ENCODE measurements at regions not wholly inside any gene's neighbourhood (a gene's known extent, or its start where the extent isn't known, plus 50 kb on each side); places are given as distances from the start of the nearest gene placed in this dataset.

DNA sequence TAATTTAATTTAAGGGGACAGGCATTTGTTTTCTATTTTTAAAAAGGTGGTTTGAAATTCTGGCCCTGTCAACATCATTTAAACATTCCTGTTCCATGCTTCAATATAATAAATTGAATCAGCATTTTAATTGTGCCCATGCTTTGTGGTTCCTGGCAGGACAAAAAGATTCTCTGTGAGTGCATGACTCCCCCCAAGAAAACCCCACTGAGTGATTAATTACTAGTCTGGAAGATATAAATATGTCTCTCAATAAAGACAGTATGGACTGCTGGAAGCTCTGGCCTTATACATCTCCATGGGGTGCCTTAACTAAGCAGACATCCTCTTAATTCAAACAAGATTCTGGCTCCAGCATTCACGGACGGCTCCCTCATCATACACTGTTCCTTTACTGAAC lies 95.0 kb upstream of the PSMD7 start:
- Mint-ChIP-seq H3K4me1 (ENCODE audit: low read depth) (no peaks in the 10 kb centered on the region), H3K27me3 (ENCODE audit: low read depth) (peaks cover 2% of the 10 kb centered on the region), H3K4me3 (no peak overlapping the region), H3K36me3 (ENCODE audit: low read depth) (no peaks in the 10 kb centered on the region), H3K27ac (no peak overlapping the region), H3K9me3 (ENCODE audit: insufficient read depth) (no peaks in the 10 kb centered on the region)
- ChIA-PET POLR2A (no interaction called here), CTCF (no interaction called here)
- ATAC-seq (no peak), DNase-seq (no peak)

DNA sequence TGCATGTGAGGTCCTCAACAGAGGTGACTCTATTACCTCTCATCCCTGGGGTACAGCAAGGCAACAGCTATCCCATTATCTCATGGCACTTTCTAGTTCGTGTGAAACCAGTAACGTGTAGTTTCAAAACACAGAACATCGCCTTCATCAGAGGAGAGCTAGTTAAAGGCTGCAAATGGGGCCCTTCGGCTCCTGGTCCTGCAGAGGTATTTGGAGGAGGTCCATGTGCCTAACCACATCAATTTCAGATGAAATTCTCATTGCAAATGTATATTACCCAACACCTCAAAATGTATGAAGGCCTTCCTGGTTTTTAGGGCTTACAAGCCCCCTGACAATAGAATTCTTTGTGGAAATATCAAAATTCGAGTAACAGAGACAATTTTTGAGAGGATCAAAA lies 95.7 kb upstream of the PSMD7 start:
- ATAC-seq (no peak), DNase-seq (no peak)
- H3K36me3 Mint-ChIP-seq (ENCODE audit: low read depth) = no peaks in the 10 kb centered on the region
- no peak overlapping the region for H3K4me3 Mint-ChIP-seq
- POLR2A ChIA-PET = no interaction called here
- H3K27ac Mint-ChIP-seq = no peak overlapping the region
- peaks cover 2% of the 10 kb centered on the region for H3K27me3 Mint-ChIP-seq (ENCODE audit: low read depth)
- no peaks in the 10 kb centered on the region for H3K9me3 Mint-ChIP-seq (ENCODE audit: insufficient read depth)
- no peaks in the 10 kb centered on the region for H3K4me1 Mint-ChIP-seq (ENCODE audit: low read depth)
- CTCF ChIA-PET = no interaction called here

GRCh38 chr16:74199842-74200124 lies 96.8 kb upstream of the PSMD7 start:
- Mint-ChIP-seq H3K9me3 (ENCODE audit: insufficient read depth) (no peaks in the 10 kb centered on the region), H3K27me3 (ENCODE audit: low read depth) (peaks cover 2% of the 10 kb centered on the region), H3K4me3 (no peak overlapping the region), H3K27ac (no peak overlapping the region), H3K36me3 (ENCODE audit: low read depth) (no peaks in the 10 kb centered on the region), H3K4me1 (ENCODE audit: low read depth) (no peaks in the 10 kb centered on the region)
- ATAC-seq = no peak
- CTCF ChIA-PET = no interaction called here
- POLR2A ChIA-PET = no interaction called here
- DNase-seq = no peak

GRCh38 chr16:74199066-74199841 lies 97.4 kb upstream of the PSMD7 start:
- Mint-ChIP-seq H3K4me3 (no peak overlapping the region), H3K27ac (no peak overlapping the region), H3K9me3 (ENCODE audit: insufficient read depth) (no peaks in the 10 kb centered on the region), H3K4me1 (ENCODE audit: low read depth) (no peaks in the 10 kb centered on the region), H3K27me3 (ENCODE audit: low read depth) (peaks cover 4% of the 10 kb centered on the region), H3K36me3 (ENCODE audit: low read depth) (no peaks in the 10 kb centered on the region)
- no peak for ATAC-seq
- CTCF ChIA-PET = no interaction called here
- POLR2A ChIA-PET = no interaction called here
- no peak for DNase-seq

GRCh38 chr16:74192281-74192797 lies 104.3 kb upstream of the PSMD7 start:
- H3K4me1 Mint-ChIP-seq (ENCODE audit: low read depth) = no peaks in the 10 kb centered on the region
- no peak overlapping the region for H3K27ac Mint-ChIP-seq
- H3K27me3 Mint-ChIP-seq (ENCODE audit: low read depth) = peaks cover 2% of the 10 kb centered on the region
- no peak for DNase-seq
- H3K36me3 Mint-ChIP-seq (ENCODE audit: low read depth) = no peaks in the 10 kb centered on the region
- POLR2A ChIA-PET = no interaction called here
- H3K9me3 Mint-ChIP-seq (ENCODE audit: insufficient read depth) = no peaks in the 10 kb centered on the region
- ATAC-seq = no peak
- CTCF ChIA-PET = no interaction called here
- H3K4me3 Mint-ChIP-seq = no peak overlapping the region

DNA sequence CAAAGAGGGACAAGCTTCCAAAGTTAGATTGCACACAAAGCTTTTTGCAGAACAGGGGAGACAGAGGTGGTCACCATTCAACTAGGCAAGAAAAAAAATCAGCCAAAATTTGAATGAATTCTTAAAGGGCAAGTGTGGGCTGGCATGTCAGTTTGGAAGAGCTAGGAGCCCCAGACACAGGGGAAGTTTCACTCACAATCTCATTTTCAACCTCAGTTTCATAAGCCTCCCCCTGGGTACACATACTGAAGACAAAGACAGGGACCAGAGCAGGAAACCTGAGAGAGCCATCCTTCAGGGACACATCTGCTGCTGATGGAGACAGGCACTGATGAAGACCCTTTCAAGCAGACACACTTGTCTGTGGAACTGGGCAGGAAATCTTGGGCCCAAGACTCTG lies 106.3 kb upstream of the PSMD7 start:
- DNase-seq (no peak), ATAC-seq (no peak)
- no peaks in the 10 kb centered on the region for H3K9me3 Mint-ChIP-seq (ENCODE audit: insufficient read depth)
- H3K27me3 Mint-ChIP-seq (ENCODE audit: low read depth) = peaks cover 2% of the 10 kb centered on the region
- H3K36me3 Mint-ChIP-seq (ENCODE audit: low read depth) = no peaks in the 10 kb centered on the region
- H3K4me3 Mint-ChIP-seq = no peak overlapping the region
- ChIA-PET CTCF (no interaction called here), POLR2A (no interaction called here)
- H3K27ac Mint-ChIP-seq = no peak overlapping the region
- no peaks in the 10 kb centered on the region for H3K4me1 Mint-ChIP-seq (ENCODE audit: low read depth)

GRCh38 chr16:74188856-74189255 lies 107.8 kb upstream of the PSMD7 start:
- DNase-seq (no peak), ATAC-seq (no peak)
- ChIA-PET POLR2A (no interaction called here), CTCF (no interaction called here)
- H3K27ac Mint-ChIP-seq = no peak overlapping the region
- H3K27me3 Mint-ChIP-seq (ENCODE audit: low read depth) = no peaks in the 10 kb centered on the region
- H3K36me3 Mint-ChIP-seq (ENCODE audit: low read depth) = no peaks in the 10 kb centered on the region
- H3K4me1 Mint-ChIP-seq (ENCODE audit: low read depth) = no peaks in the 10 kb centered on the region
- no peaks in the 10 kb centered on the region for H3K9me3 Mint-ChIP-seq (ENCODE audit: insufficient read depth)
- H3K4me3 Mint-ChIP-seq = no peak overlapping the region

DNA sequence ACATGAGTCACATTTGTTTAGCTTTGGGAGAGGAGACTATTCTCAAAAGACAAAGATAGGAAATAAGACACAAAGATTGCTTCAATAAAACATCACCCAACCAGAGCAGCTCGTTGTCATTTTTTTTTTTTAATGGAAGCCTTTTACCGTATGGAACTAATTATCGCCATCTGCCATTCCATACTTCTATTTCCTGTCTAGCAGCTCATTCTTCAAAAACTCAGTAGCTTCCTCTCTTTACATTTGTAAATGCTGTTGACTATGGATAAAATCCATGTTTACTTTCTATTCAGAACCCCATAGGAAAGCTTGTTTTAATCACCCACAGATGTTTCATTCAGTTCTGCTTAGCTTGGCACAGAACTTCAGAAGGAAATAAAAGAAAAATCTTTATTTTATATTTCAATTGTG lies 110.0 kb upstream of the PSMD7 start:
- Mint-ChIP-seq H3K4me3 (no peak overlapping the region), H3K27ac (no peak overlapping the region), H3K9me3 (ENCODE audit: insufficient read depth) (no peaks in the 10 kb centered on the region), H3K4me1 (ENCODE audit: low read depth) (no peaks in the 10 kb centered on the region), H3K36me3 (ENCODE audit: low read depth) (no peaks in the 10 kb centered on the region), H3K27me3 (ENCODE audit: low read depth) (no peaks in the 10 kb centered on the region)
- ChIA-PET POLR2A (no interaction called here), CTCF (no interaction called here)
- DNase-seq (no peak), ATAC-seq (no peak)

DNA sequence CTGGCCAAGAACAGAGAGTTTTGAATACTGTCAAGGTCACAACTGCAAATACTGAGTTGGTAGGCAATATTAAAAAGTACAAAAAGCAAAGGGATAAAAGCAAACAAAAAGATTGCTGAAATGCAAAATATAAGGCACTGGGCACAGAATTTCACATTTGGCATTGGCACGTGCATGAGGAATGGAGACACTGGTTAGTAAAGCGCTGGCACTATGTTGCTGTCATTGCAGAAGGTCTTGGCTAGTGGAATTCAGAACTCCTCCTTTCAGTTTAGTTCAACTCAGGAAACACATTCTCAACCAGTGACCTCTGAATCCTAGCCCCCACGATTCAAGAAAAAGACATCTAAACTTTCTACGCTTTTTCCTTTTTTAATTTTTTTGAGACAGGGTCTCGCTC lies 111.8 kb upstream of the PSMD7 start:
- no peak for DNase-seq
- H3K9me3 Mint-ChIP-seq (ENCODE audit: insufficient read depth) = no peaks in the 10 kb centered on the region
- POLR2A ChIA-PET = no interaction called here
- no peaks in the 10 kb centered on the region for H3K27me3 Mint-ChIP-seq (ENCODE audit: low read depth)
- no peaks in the 10 kb centered on the region for H3K36me3 Mint-ChIP-seq (ENCODE audit: low read depth)
- CTCF ChIA-PET = no interaction called here
- no peak for ATAC-seq
- no peak overlapping the region for H3K4me3 Mint-ChIP-seq
- no peak overlapping the region for H3K27ac Mint-ChIP-seq
- H3K4me1 Mint-ChIP-seq (ENCODE audit: low read depth) = no peaks in the 10 kb centered on the region

DNA sequence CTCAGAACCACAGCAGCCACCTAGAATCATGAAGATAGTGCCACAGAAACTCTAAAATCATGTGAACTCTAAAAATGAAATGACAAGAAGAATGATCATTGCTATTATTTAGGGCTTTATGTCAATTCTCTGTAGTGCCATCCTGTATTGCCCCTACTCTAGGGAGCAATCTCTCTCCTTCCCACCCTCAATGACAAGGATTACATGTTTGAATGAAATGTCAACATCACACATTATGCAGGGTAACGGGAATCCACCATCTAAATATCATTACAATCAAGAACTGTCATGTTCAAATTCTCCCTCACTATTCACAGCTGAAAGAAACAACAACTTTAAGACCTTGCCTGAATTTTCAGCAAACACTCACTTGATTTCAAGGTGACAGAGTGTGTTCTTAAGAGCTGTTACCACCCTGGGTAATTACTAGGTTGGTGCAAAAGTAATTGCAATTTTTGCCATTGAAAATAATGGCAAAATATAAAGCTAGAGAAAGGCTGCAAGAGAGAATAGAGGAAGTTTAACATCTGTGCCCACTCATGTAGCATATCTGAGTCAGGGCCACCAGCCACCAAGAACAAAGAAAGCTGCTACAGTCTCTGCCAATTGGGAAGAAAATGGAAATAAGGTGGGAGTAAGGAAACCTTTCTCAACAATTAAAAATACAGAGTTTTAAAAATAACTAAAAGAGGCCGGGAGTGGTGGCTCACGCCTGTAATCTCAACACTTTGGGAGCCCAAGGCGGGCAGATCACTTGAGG lies 112.8 kb upstream of the PSMD7 start:
- ATAC-seq (no peak), DNase-seq (no peak)
- H3K27me3 Mint-ChIP-seq (ENCODE audit: low read depth) = no peaks in the 10 kb centered on the region
- no peak overlapping the region for H3K27ac Mint-ChIP-seq
- no peaks in the 10 kb centered on the region for H3K9me3 Mint-ChIP-seq (ENCODE audit: insufficient read depth)
- CTCF ChIA-PET = no interaction called here
- no peaks in the 10 kb centered on the region for H3K4me1 Mint-ChIP-seq (ENCODE audit: low read depth)
- POLR2A ChIA-PET = no interaction called here
- H3K4me3 Mint-ChIP-seq = no peak overlapping the region
- H3K36me3 Mint-ChIP-seq (ENCODE audit: low read depth) = no peaks in the 10 kb centered on the region

GRCh38 chr16:74169687-74170376 lies 126.8 kb upstream of the PSMD7 start:
- CTCF ChIA-PET = no interaction called here
- no peak overlapping the region for H3K27ac Mint-ChIP-seq
- ATAC-seq (no peak), DNase-seq (no peak)
- no peaks in the 10 kb centered on the region for H3K9me3 Mint-ChIP-seq (ENCODE audit: insufficient read depth)
- no peaks in the 10 kb centered on the region for H3K36me3 Mint-ChIP-seq (ENCODE audit: low read depth)
- H3K4me1 Mint-ChIP-seq (ENCODE audit: low read depth) = no peaks in the 10 kb centered on the region
- H3K27me3 Mint-ChIP-seq (ENCODE audit: low read depth) = no peaks in the 10 kb centered on the region
- no peak overlapping the region for H3K4me3 Mint-ChIP-seq
- POLR2A ChIA-PET = no interaction called here

- Mint-ChIP-seq H3K36me3 (ENCODE audit: low read depth) (no peaks in the 10 kb centered on the region), H3K4me1 (ENCODE audit: low read depth) (no peaks in the 10 kb centered on the region), H3K27me3 (ENCODE audit: low read depth) (no peaks in the 10 kb centered on the region), H3K9me3 (ENCODE audit: insufficient read depth) (no peaks in the 10 kb centered on the region), H3K27ac (no peak overlapping the region), H3K4me3 (no peak overlapping the region)
- ATAC-seq (no peak), DNase-seq (no peak)
- ChIA-PET POLR2A (no interaction called here), CTCF (no interaction called here)
Measured at GRCh38 chr16:74169066-74169465, 127.5 kb upstream of the PSMD7 start.
